SU-DHL-6 (cell line): ENCODE measurements at regions not wholly inside any gene's neighbourhood (a gene's known extent, or its start where the extent isn't known, plus 50 kb on each side); places are given as distances from the start of the nearest gene placed in this dataset.

Experiments
- EZH2phosphoT487 ChIP-seq: fragments of 200-600 bp; sonication (generic), shearing (Covaris generic); conservative IDR thresholded peaks from 2 replicates; pipeline ENCODE4 v1.6.1; 2018; ENCODE audit warnings: mild to moderate bottlenecking, antibody characterized with exemption, low read length, moderate library complexity, mixed read lengths
- TF ChIP-seq, protein P1 (sequence below): fragments of 200-600 bp; sonication (generic); IDR thresholded peaks from one replicate; pipeline ENCODE4 v1.5.1; 2017; ENCODE audit warnings: antibody characterized with exemption, mild to moderate bottlenecking, low read length, moderate library complexity; ENCODE audit not compliant: insufficient read depth, poor library complexity, severe bottlenecking

DNA sequence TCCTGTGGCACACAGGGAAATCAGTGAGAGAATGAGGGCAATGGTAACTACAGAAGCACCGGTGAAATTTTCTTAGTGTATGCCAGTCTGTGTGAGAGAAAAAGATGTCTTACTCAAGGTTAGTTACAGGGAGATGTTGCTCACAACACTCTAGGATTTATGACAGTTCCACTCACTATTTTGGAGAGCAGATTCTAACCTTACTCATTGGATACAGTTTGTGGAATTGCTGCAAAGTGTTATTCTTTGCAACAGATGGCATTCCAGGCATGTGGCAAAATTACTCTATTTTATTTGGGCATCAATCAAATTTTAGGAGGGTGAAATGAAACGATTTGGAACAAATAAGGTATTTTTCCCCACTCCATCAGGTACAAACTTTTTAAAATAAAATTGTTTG lies 449.1 kb downstream of the PIK3C3 start:
- TF ChIP-seq, protein P1, sequence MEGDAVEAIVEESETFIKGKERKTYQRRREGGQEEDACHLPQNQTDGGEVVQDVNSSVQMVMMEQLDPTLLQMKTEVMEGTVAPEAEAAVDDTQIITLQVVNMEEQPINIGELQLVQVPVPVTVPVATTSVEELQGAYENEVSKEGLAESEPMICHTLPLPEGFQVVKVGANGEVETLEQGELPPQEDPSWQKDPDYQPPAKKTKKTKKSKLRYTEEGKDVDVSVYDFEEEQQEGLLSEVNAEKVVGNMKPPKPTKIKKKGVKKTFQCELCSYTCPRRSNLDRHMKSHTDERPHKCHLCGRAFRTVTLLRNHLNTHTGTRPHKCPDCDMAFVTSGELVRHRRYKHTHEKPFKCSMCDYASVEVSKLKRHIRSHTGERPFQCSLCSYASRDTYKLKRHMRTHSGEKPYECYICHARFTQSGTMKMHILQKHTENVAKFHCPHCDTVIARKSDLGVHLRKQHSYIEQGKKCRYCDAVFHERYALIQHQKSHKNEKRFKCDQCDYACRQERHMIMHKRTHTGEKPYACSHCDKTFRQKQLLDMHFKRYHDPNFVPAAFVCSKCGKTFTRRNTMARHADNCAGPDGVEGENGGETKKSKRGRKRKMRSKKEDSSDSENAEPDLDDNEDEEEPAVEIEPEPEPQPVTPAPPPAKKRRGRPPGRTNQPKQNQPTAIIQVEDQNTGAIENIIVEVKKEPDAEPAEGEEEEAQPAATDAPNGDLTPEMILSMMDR, result no peak
- TF ChIP-seq EZH2phosphoT487, result no peak
